Cardiac fibroblast (primary cell): ENCODE measurements at regions not wholly inside any gene's neighbourhood (a gene's known extent, or its start where the extent isn't known, plus 50 kb on each side); places are given as distances from the start of the nearest gene placed in this dataset.
A peak's percentile ranks its signal among the peaks of the same experiment; 100 is the strongest.

Source experiments
- DNase-seq, 2 donors: peaks; one replicate each; pipeline versions ENCODE4 v3.0.0 to v3.0.0-alpha.2; 2010; ENCODE audit warnings: low read depth in 2 of 2
- H3K4me3 ChIP-seq, 2 donors: replicated peaks in 1 of 2; 1 replicate in 1 of 2; 2 replicates in 1 of 2; pipeline ENCODE4 v1.5.1; 2011; ENCODE audit warnings: low read depth in 2 of 2, low read length in 2 of 2, mild to moderate bottlenecking in 2 of 2, moderate library complexity in 1 of 2
- TF ChIP-seq, protein P1 (sequence below): IDR thresholded peaks from one replicate; pipeline ENCODE4 v1.5.1; 2011; ENCODE audit warnings: low read depth, mild to moderate bottlenecking, low read length, inconsistent platforms

DNA sequence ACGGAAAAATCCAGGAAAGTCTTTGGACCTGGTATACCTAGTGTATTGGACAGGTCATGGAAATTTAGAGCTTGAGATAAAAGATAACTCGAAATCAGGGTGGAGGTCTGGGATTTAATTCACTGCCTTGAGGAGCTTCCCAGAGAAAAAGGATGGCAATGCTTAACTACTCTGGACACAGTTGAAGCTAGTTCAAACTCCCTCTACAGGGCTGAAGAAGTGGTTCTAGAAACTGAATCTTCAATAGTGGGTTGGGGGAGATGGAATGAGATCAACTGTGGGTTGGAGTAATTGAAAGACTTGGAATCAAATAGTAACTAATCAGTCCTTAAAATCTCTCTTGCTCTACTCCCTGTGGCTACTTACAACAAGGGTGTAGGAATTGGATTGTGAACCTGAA lies 600.1 kb downstream of the IRS1 start:
- TF ChIP-seq, protein P1, sequence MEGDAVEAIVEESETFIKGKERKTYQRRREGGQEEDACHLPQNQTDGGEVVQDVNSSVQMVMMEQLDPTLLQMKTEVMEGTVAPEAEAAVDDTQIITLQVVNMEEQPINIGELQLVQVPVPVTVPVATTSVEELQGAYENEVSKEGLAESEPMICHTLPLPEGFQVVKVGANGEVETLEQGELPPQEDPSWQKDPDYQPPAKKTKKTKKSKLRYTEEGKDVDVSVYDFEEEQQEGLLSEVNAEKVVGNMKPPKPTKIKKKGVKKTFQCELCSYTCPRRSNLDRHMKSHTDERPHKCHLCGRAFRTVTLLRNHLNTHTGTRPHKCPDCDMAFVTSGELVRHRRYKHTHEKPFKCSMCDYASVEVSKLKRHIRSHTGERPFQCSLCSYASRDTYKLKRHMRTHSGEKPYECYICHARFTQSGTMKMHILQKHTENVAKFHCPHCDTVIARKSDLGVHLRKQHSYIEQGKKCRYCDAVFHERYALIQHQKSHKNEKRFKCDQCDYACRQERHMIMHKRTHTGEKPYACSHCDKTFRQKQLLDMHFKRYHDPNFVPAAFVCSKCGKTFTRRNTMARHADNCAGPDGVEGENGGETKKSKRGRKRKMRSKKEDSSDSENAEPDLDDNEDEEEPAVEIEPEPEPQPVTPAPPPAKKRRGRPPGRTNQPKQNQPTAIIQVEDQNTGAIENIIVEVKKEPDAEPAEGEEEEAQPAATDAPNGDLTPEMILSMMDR: no peak
- no peak overlapping the region for H3K4me3 ChIP-seq
- no peak for DNase-seq

DNA sequence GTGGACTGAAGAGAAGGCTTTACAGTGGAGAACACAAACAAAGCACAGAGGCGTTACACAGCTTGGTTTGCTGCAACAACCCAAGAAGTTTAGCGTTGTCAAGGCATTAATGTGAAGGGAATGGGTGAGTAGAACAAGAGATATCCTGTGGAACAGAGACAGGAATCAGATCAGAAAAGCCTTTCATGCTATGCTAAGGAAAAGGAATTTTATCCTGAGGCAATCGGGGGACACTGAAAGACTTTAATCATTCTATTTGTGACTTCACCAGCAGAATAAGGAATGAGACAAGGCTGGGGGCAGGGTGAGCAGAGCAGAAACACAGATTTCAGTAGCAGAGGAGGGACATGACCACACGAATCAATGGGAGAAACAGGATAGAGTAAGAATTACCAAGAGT lies 600.7 kb downstream of the IRS1 start:
- H3K4me3 ChIP-seq: no peak overlapping the region
- DNase-seq: no peak
- TF ChIP-seq, protein P1: no peak

DNA sequence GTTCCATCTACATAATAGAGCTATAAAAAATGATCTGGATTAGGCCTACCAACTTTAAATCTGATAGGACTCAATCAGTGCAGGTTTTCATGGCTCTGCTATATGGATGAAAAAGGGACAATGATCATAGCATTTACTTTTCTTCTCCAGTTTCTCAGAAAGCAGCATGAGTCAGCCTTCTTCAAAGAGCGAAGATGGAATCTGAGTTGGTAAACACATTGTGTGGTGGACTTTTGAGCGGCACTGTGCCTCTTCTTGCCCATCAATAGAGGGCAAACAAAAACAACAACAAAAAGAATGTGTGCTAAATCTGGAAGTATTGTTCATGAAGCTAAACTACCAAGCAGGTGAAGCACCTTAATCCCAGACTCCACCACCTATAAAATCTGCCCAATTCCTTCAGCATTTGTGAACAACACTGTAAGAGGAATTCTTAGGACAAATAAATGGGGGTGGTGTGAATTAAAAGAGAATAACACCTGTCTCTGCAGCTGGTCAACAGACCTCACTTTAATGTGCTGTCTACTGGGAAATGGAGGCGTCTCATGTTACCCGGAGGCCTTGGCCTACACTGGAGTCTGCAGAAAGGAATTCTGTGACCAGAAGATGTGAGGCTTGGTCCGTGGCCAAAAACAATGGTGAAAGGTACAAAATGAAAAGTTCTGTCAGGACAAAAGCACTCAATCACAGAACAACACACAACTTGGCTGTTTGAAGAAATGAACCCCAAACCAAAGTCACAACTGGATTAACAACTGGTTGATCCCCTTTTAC lies 609.0 kb downstream of the IRS1 start:
- no peak overlapping the region for H3K4me3 ChIP-seq
- TF ChIP-seq, protein P1: no peak
- no peak for DNase-seq

DNA sequence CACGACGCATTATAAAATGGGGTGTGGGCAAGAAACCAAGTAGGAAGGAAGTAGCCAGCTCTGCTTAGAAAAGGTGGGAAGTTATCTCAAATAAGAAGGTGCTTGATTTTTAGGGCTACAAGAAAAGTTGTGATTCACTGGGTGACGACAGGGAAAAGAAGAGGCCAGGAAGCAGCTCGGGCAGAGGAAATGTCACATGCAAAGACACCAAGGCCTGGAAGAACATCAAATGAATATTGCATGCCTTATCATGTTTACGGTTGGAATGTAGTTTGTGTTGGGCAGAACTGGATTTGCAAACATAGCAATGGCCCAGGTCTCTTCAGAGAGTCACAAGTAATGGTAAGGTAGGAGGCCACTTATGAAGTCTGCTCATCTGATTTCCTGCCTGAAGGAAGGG lies 610.6 kb downstream of the IRS1 start:
- no peak overlapping the region for H3K4me3 ChIP-seq
- DNase-seq: no peak
- TF ChIP-seq, protein P1: no peak

DNA sequence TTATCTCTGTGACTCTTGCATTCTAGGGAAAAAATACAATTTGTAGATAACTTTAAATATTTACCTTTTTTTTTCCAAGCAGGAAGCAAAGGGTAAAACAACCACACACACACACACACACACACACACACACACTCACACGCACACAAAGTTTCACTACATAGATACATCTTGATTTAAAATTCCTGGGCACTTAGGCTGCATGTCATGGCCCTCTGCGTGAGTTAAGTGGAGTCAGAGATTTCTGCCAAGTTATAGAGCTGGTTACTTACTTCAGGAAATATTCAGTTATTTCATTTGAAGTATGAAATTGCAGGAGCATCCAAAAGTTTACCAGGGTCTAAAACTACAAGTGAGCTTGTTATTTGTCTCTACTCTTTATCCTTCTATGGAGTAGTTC lies 612.0 kb downstream of the IRS1 start:
- TF ChIP-seq, protein P1: no peak
- H3K4me3 ChIP-seq: no peak overlapping the region
- DNase-seq: peak; percentile 65 to 80

DNA sequence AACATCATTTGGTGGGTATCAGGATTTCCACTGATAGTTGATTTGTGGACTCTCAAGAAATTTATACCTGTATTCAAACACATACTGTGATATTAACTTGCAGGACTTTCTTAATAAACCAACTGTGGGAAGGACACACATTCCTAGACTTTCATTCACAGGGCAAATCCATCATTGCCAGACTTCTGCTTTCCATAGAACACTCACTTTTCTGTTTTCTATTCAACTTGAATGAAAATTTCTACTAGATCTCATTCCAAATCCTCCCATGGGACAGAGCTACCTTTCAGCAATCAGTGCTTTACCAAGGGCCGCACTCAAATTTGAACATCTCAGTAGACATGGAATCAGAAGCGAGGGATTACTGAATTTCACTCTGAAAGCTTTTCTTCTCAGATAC lies 612.5 kb downstream of the IRS1 start:
- TF ChIP-seq, protein P1: no peak
- no peak overlapping the region for H3K4me3 ChIP-seq
- DNase-seq: peak; percentile 20 to 25
